ENCODE measurements at regions not wholly inside any gene's neighbourhood (a gene's known extent, or its start where the extent isn't known, plus 50 kb on each side); places are given as distances from the start of the nearest gene placed in this dataset.

- Histone ChIP-seq H3K4me1 (ENCODE audit: control insufficient read depth in 4 of 4, insufficient read depth in 4 of 4, low read length in 3 of 4) (no peaks in the 10 kb centered on the region), H3K9me3 (ENCODE audit: control insufficient read depth in 4 of 4, low read length in 3 of 4) (no peaks in the 10 kb centered on the region), H3K27ac (ENCODE audit: low read depth in 1 of 2, low read length in 2 of 2) (no peak overlapping the region), H3K36me3 (ENCODE audit: control insufficient read depth in 4 of 4, insufficient read depth in 3 of 4, low read depth in 1 of 4, low read length in 3 of 4) (no peaks in the 10 kb centered on the region), H3K9ac (ENCODE audit: low read depth in 1 of 2, low read length in 2 of 2) (no peak overlapping the region), H3K27me3 (ENCODE audit: control insufficient read depth in 4 of 4, insufficient read depth in 4 of 4, low read length in 3 of 4) (no peaks in the 10 kb centered on the region), H3K4me3 (ENCODE audit: low read depth in 1 of 3, low read length in 3 of 3) (no peak overlapping the region)
- no peak for DNase-seq (ENCODE audit: low spot score)
- TF ChIP-seq FOXA2 (IDR thresholded peaks at IDR 0.05) (no peak), YY1 (IDR thresholded peaks at IDR 0.05) (no peak), REST (IDR thresholded peaks at IDR 0.05) (no peak), GABPA (IDR thresholded peaks at IDR 0.05 in 1 of 2, conservative IDR thresholded peaks at IDR 0.05 in 1 of 2) (no peak), RXRA (IDR thresholded peaks at IDR 0.05) (no peak), MAX (IDR thresholded peaks at IDR 0.05) (no peak), TAF1 (conservative IDR thresholded peaks at IDR 0.05) (no peak)
- 0% methylated on average over 1 of the region's 1 CpG for WGBS
These were observed 933.9 kb upstream of the MIR17HG start for GRCh38 chr13:90413548-90413947.

- H3K9me3 ChIP-seq (ENCODE audit: control insufficient read depth in 4 of 4, low read length in 3 of 4): no peaks in the 10 kb centered on the region
- no peak for DNase-seq (ENCODE audit: low spot score)
- H3K4me3 ChIP-seq (ENCODE audit: low read depth in 1 of 3, low read length in 3 of 3): no peak overlapping the region
- no peaks in the 10 kb centered on the region for H3K36me3 ChIP-seq (ENCODE audit: control insufficient read depth in 4 of 4, insufficient read depth in 3 of 4, low read depth in 1 of 4, low read length in 3 of 4)
- H3K27me3 ChIP-seq (ENCODE audit: control insufficient read depth in 4 of 4, insufficient read depth in 4 of 4, low read length in 3 of 4): no peaks in the 10 kb centered on the region
- H3K4me1 ChIP-seq (ENCODE audit: control insufficient read depth in 4 of 4, insufficient read depth in 4 of 4, low read length in 3 of 4): no peaks in the 10 kb centered on the region
- WGBS: 75% methylated on average over 3 of the region's 3 CpGs
- H3K27ac ChIP-seq (ENCODE audit: low read depth in 1 of 2, low read length in 2 of 2): no peak overlapping the region
- TF ChIP-seq TAF1 (conservative IDR thresholded peaks at IDR 0.05): no peak
- TF ChIP-seq MAX (IDR thresholded peaks at IDR 0.05): no peak
- no peak for TF ChIP-seq CTCF (IDR thresholded peaks at IDR 0.05; ENCODE audit: low read depth, low read length, missing input control)
- no peak for TF ChIP-seq SP1 (IDR thresholded peaks at IDR 0.05)
- TF ChIP-seq RXRA (IDR thresholded peaks at IDR 0.05): no peak
- no peak for TF ChIP-seq HNF4A (conservative IDR thresholded peaks at IDR 0.05)
- TF ChIP-seq REST (IDR thresholded peaks at IDR 0.05): no peak
- no peak for TF ChIP-seq FOXA1 (IDR thresholded peaks at IDR 0.05)
- no peak for TF ChIP-seq HNF4G (IDR thresholded peaks at IDR 0.05)
- TF ChIP-seq YY1 (IDR thresholded peaks at IDR 0.05): no peak
- TF ChIP-seq RAD21 (IDR thresholded peaks at IDR 0.05): no peak
- no peak for TF ChIP-seq JUND (IDR thresholded peaks at IDR 0.05)
- no peak for TF ChIP-seq FOXA2 (IDR thresholded peaks at IDR 0.05)
- TF ChIP-seq GABPA (IDR thresholded peaks at IDR 0.05 in 1 of 2, conservative IDR thresholded peaks at IDR 0.05 in 1 of 2): no peak
- no peak for TF ChIP-seq EGR1 (IDR thresholded peaks at IDR 0.05; ENCODE audit: low read depth in 2 of 2)
- TF ChIP-seq ZBTB33 (IDR thresholded peaks at IDR 0.05): no peak
- TF ChIP-seq NR2F2 (IDR thresholded peaks at IDR 0.05): no peak
- TF ChIP-seq ATF3 (IDR thresholded peaks at IDR 0.05): no peak
- H3K9ac ChIP-seq (ENCODE audit: low read depth in 1 of 2, low read length in 2 of 2): no peak overlapping the region
These were observed 932.5 kb upstream of the MIR17HG start for GRCh38 chr13:90414691-90415596.

Data from liver (tissue), 8 donors.